ENCODE measurements at regions not wholly inside any gene's neighbourhood (a gene's known extent, or its start where the extent isn't known, plus 50 kb on each side); places are given as distances from the start of the nearest gene placed in this dataset.
"Not testable (repeated sequence)": the region's sequence is repeated elsewhere in the genome, so short reads cannot be mapped to it uniquely, and the experiment has no call there.

GRCh38 chr2:196511258-196512168 lies 128.0 kb upstream of the CCDC150 start:
- no peak for FAIRE-seq
- no peak for DNase-seq (ENCODE audit: insufficient read length, low spot score)

GRCh38 chr2:196513796-196514526 lies 125.6 kb upstream of the CCDC150 start:
- FAIRE-seq, result no peak

GRCh38 chr2:196514641-196515040 lies 124.9 kb upstream of the CCDC150 start:
- DNase-seq (ENCODE audit: insufficient read length, low spot score) (no peak), FAIRE-seq (no peak)

More at GRCh38 chr2:196513796-196514526, 125.6 kb upstream of the CCDC150 start:
- DNase-seq (ENCODE audit: insufficient read length, low spot score), result no peak

GRCh38 chr2:196515051-196515450 lies 124.5 kb upstream of the CCDC150 start:
- FAIRE-seq, result no peak
- DNase-seq (ENCODE audit: insufficient read length, low spot score), result no peak

GRCh38 chr2:196515608-196516007 lies 123.9 kb upstream of the CCDC150 start:
- FAIRE-seq (no peak), DNase-seq (ENCODE audit: insufficient read length, low spot score) (no peak)

- no peak for DNase-seq (ENCODE audit: insufficient read length, low spot score)
- no peak for FAIRE-seq
Measured at GRCh38 chr2:196516564-196516963, 123.0 kb upstream of the CCDC150 start.

- no peak for FAIRE-seq
- DNase-seq (ENCODE audit: insufficient read length, low spot score), result no peak
Measured at GRCh38 chr2:196520605-196521004, 118.9 kb upstream of the CCDC150 start.

- DNase-seq (ENCODE audit: insufficient read length, low spot score); FAIRE-seq: not testable (repeated sequence)
Measured at GRCh38 chr2:196526981-196527725, 112.4 kb upstream of the CCDC150 start.

- DNase-seq (ENCODE audit: insufficient read length, low spot score) (no peak), FAIRE-seq (no peak)
Measured at GRCh38 chr2:196528486-196529223, 110.9 kb upstream of the CCDC150 start.

- DNase-seq (ENCODE audit: insufficient read length, low spot score) (no peak), FAIRE-seq (no peak)
Measured at GRCh38 chr2:196530910-196531309, 108.6 kb upstream of the CCDC150 start.

GRCh38 chr2:196533772-196534397 lies 105.6 kb upstream of the CCDC150 start:
- FAIRE-seq (no peak), DNase-seq (ENCODE audit: insufficient read length, low spot score) (no peak)

GRCh38 chr2:196534495-196534894 lies 105.0 kb upstream of the CCDC150 start:
- no peak for DNase-seq (ENCODE audit: insufficient read length, low spot score)
- no peak for FAIRE-seq

- FAIRE-seq, result no peak
- DNase-seq (ENCODE audit: insufficient read length, low spot score), result no peak
Measured at GRCh38 chr2:196535061-196535460, 104.5 kb upstream of the CCDC150 start.

- FAIRE-seq (no peak), DNase-seq (ENCODE audit: insufficient read length, low spot score) (no peak)
Measured at GRCh38 chr2:196535742-196536141, 103.8 kb upstream of the CCDC150 start.

- no peak for DNase-seq (ENCODE audit: insufficient read length, low spot score)
- FAIRE-seq, result no peak
Measured at GRCh38 chr2:196537311-196537710, 102.2 kb upstream of the CCDC150 start.

- DNase-seq (ENCODE audit: insufficient read length, low spot score) (no peak), FAIRE-seq (no peak)
Measured at GRCh38 chr2:196538189-196538588, 101.3 kb upstream of the CCDC150 start.

GRCh38 chr2:196538646-196539045 lies 100.9 kb upstream of the CCDC150 start:
- no peak for DNase-seq (ENCODE audit: insufficient read length, low spot score)
- no peak for FAIRE-seq

GRCh38 chr2:196544906-196545433 lies 94.5 kb upstream of the CCDC150 start:
- FAIRE-seq (no peak), DNase-seq (ENCODE audit: insufficient read length, low spot score) (no peak)

- FAIRE-seq, result peak; percentile 44
- no peak for DNase-seq (ENCODE audit: insufficient read length, low spot score)
Measured at GRCh38 chr2:196546151-196546919, 93.2 kb upstream of the CCDC150 start.

All from GM19239 (cell line).